H1 (cell line): ENCODE measurements at regions not wholly inside any gene's neighbourhood (a gene's known extent, or its start where the extent isn't known, plus 50 kb on each side); places are given as distances from the start of the nearest gene placed in this dataset.

ENCODE experiments used
- CTCF ChIA-PET: fragments of 300-600 bp; sonication (Branson Sonifier 250); formaldehyde crosslinking; loops from one replicate; lab custom pipeline; 2021; ENCODE audit not compliant: partially characterized antibody; lab: Charles Lee
- POLR2A ChIA-PET: fragments of 300-600 bp; sonication (Branson Sonifier 250); formaldehyde crosslinking; loops from one replicate; lab custom pipeline; 2021; ENCODE audit warnings: inconsistent platforms; ENCODE audit not compliant: partially characterized antibody; lab: Charles Lee
- DNase-seq, 2 experiments: peaks; one replicate each; pipeline versions ENCODE4 v3.0.0 to v3.0.0-alpha.2; 2010 to 2022; ENCODE audit warnings: low spot score in 2 of 2, low read depth in 1 of 2, mixed read lengths in 1 of 2
- FAIRE-seq: peaks from 2 replicates; lab custom pipeline; 2011; peaks lifted over from hg19 to GRCh38; lab: Jason Lieb, UNC
- H2AFZ ChIP-seq: 2 replicates; pipeline ENCODE4 v1.8.1; 2012; ENCODE audit warnings: low read length, inconsistent platforms
- H2AK5ac ChIP-seq: 2 replicates; pipeline ENCODE4 v1.6.1; 2013; ENCODE audit warnings: low read depth, low read length
- H2BK120ac ChIP-seq: replicated peaks from 2 replicates; pipeline ENCODE3; 2013; ENCODE audit warnings: low read depth, low read length, inconsistent platforms
- H2BK12ac ChIP-seq: 2 replicates; pipeline ENCODE4 v1.6.1; 2013; ENCODE audit warnings: low read depth, low read length
- H2BK15ac ChIP-seq: 2 replicates; pipeline ENCODE4 v1.6.1; 2013; ENCODE audit warnings: low read length
- H2BK20ac ChIP-seq: 2 replicates; pipeline ENCODE4 v1.6.1; 2013; ENCODE audit warnings: low read length
- H2BK5ac ChIP-seq: 2 replicates; pipeline ENCODE4 v1.6.1; 2013; ENCODE audit warnings: low read depth, low read length
- H3K14ac ChIP-seq: 2 replicates; pipeline ENCODE4 v1.6.1; 2013; ENCODE audit warnings: inconsistent platforms; ENCODE audit not compliant: insufficient read length
- H3K18ac ChIP-seq: 2 replicates; pipeline ENCODE4 v1.6.1; 2013; ENCODE audit warnings: low read length; ENCODE audit errors: extremely low read depth
- H3K23ac ChIP-seq: 2 replicates; pipeline ENCODE4 v1.6.1; 2013; ENCODE audit warnings: inconsistent platforms; ENCODE audit not compliant: insufficient read length
- H3K23me2 ChIP-seq: 2 replicates; pipeline ENCODE4 v1.6.1; 2013; ENCODE audit warnings: low read depth, low read length
- H3K27ac ChIP-seq: 2 replicates; pipeline ENCODE4 v1.6.1; 2011; ENCODE audit warnings: low read depth, low read length, inconsistent platforms
- H3K27me3 ChIP-seq, 4 experiments: replicated peaks in 1 of 4; 1 replicate in 1 of 4; 2 replicates in 3 of 4; pipeline versions ENCODE4 v1.6.1 to v1.8.1; 2011 to 2013; ENCODE audit warnings: low read length in 3 of 4, mild to moderate bottlenecking in 3 of 4, inconsistent platforms in 2 of 4, mixed read lengths in 2 of 4, moderate library complexity in 1 of 4; ENCODE audit not compliant: control insufficient read depth in 3 of 4, insufficient read depth in 3 of 4; ENCODE audit errors: extremely low read depth in 1 of 4
- H3K36me3 ChIP-seq, 4 experiments: 2 replicates each; pipeline versions ENCODE4 v1.6.1 to v1.8.1; 2011 to 2013; ENCODE audit warnings: mild to moderate bottlenecking in 4 of 4, low read length in 3 of 4, moderate library complexity in 2 of 4, control low read depth in 1 of 4, inconsistent platforms in 1 of 4; ENCODE audit not compliant: insufficient read depth in 4 of 4, control insufficient read depth in 2 of 4
- H3K4ac ChIP-seq: replicated peaks from 2 replicates; pipeline ENCODE3; 2013; ENCODE audit warnings: low read length, low read depth, mixed read lengths, inconsistent platforms; ENCODE audit not compliant: insufficient read length
- H3K4me1 ChIP-seq, 4 experiments: replicated peaks in 1 of 4; 1 replicate in 1 of 4; 2 replicates in 3 of 4; pipeline versions ENCODE4 v1.6.1 to v1.8.1; 2011 to 2013; ENCODE audit warnings: low read length in 3 of 4, inconsistent platforms in 2 of 4, mixed read lengths in 1 of 4; ENCODE audit not compliant: insufficient read depth in 4 of 4, control insufficient read depth in 3 of 4
- H3K4me2 ChIP-seq, 2 experiments: 2 replicates each; pipeline versions ENCODE4 v1.6.1 to v1.8.1; 2011 to 2013; ENCODE audit warnings: low read depth in 2 of 2, low read length in 2 of 2, control low read depth in 1 of 2, inconsistent platforms in 1 of 2, mild to moderate bottlenecking in 1 of 2; ENCODE audit not compliant: insufficient read depth in 1 of 2
- H3K4me3 ChIP-seq, 4 experiments: fragments of 200-600, 300-600 bp in 1 of 4; sonication (generic), shearing (Covaris generic), sonication (Bioruptor Twin) in 1 of 4; 2 replicates each; pipeline versions ENCODE4 v1.5.1 to v1.8.1; 2011 to 2016; ENCODE audit warnings: low read length in 4 of 4, low read depth in 3 of 4, control low read depth in 2 of 4, inconsistent platforms in 2 of 4, mild to moderate bottlenecking in 2 of 4, mixed read lengths in 1 of 4, moderate library complexity in 1 of 4; ENCODE audit not compliant: insufficient read depth in 2 of 4; ENCODE audit errors: extremely low read depth in 1 of 4
- H3K56ac ChIP-seq: replicated peaks from 2 replicates; pipeline ENCODE3; 2013; ENCODE audit warnings: low read depth, mild to moderate bottlenecking, mixed read lengths, low read length, inconsistent platforms; ENCODE audit not compliant: insufficient read length
- H3K79me1 ChIP-seq: 2 replicates; pipeline ENCODE4 v1.6.1; 2013; ENCODE audit warnings: low read depth, low read length, control low read depth
- H3K79me2 ChIP-seq, 2 experiments: 2 replicates each; pipeline versions ENCODE4 v1.6.1 to v1.8.1; 2012 to 2013; ENCODE audit warnings: low read length in 2 of 2, mild to moderate bottlenecking in 2 of 2, inconsistent platforms in 1 of 2; ENCODE audit not compliant: insufficient read depth in 2 of 2, control insufficient read depth in 1 of 2
- H3K9ac ChIP-seq, 4 experiments: replicated peaks in 1 of 4; 1 replicate in 1 of 4; 2 replicates in 3 of 4; pipeline versions ENCODE4 v1.6.1 to v1.8.1; 2011 to 2013; ENCODE audit warnings: low read depth in 3 of 4, low read length in 3 of 4, control low read depth in 2 of 4, mild to moderate bottlenecking in 2 of 4, moderate library complexity in 2 of 4, inconsistent platforms in 1 of 4; ENCODE audit errors: extremely low read depth in 1 of 4
- H3K9me3 ChIP-seq, 2 experiments: 2 replicates each; pipeline versions ENCODE4 v1.6.1 to v1.8.1; 2012 to 2013; ENCODE audit warnings: mild to moderate bottlenecking in 2 of 2, moderate library complexity in 2 of 2, control low read depth in 1 of 2, inconsistent platforms in 1 of 2, low read depth in 1 of 2, low read length in 1 of 2, mixed read lengths in 1 of 2; ENCODE audit not compliant: insufficient read depth in 2 of 2
- H4K20me1 ChIP-seq, 2 experiments: replicated peaks in 1 of 2; 2 replicates each; pipeline versions ENCODE3 to v1.8.1; 2011 to 2013; ENCODE audit warnings: inconsistent platforms in 2 of 2, low read length in 2 of 2, mild to moderate bottlenecking in 1 of 2; ENCODE audit not compliant: insufficient read depth in 2 of 2, control insufficient read depth in 1 of 2
- H4K5ac ChIP-seq: 2 replicates; pipeline ENCODE4 v1.6.1; 2013; ENCODE audit warnings: low read length, low read depth, mixed read lengths, inconsistent platforms; ENCODE audit not compliant: insufficient read length
- H4K8ac ChIP-seq: 2 replicates; pipeline ENCODE4 v1.8.0; 2013; ENCODE audit warnings: mild to moderate bottlenecking, moderate library complexity, low read length, inconsistent platforms; ENCODE audit not compliant: insufficient read depth; ENCODE audit errors: extremely low read depth
- H4K91ac ChIP-seq: replicated peaks from 2 replicates; pipeline ENCODE3; 2013; ENCODE audit warnings: low read length, mixed read lengths, inconsistent platforms; ENCODE audit not compliant: insufficient read length
- ATF3 ChIP-seq: IDR thresholded peaks from 2 replicates; pipeline ENCODE4 v1.6.1; 2011; ENCODE audit warnings: low read depth, mild to moderate bottlenecking, low read length; ENCODE audit not compliant: insufficient read depth
- CREB1 ChIP-seq: IDR thresholded peaks from 2 replicates; pipeline ENCODE4 v1.6.1; 2012; ENCODE audit warnings: inconsistent platforms
- EP300 ChIP-seq, 2 experiments: IDR thresholded peaks; 1 replicate in 1 of 2; 2 replicates in 1 of 2; pipeline ENCODE4 v1.6.1; 2011 to 2012; ENCODE audit warnings: low read depth in 2 of 2, low read length in 2 of 2, mild to moderate bottlenecking in 2 of 2, borderline replicate concordance in 1 of 2, inconsistent platforms in 1 of 2, moderate library complexity in 1 of 2
- FOSL1 ChIP-seq: IDR thresholded peaks from 2 replicates; pipeline ENCODE4 v1.6.1; 2011; ENCODE audit warnings: mild to moderate bottlenecking, low read depth, low read length, moderate library complexity; ENCODE audit not compliant: insufficient read depth
- HDAC6 ChIP-seq: IDR thresholded peaks from one replicate; pipeline ENCODE4 v1.7.1; 2012; ENCODE audit warnings: low read depth, mild to moderate bottlenecking, inconsistent platforms, low read length, moderate library complexity
- KDM5A ChIP-seq: fragments of 200-600 bp; IDR thresholded peaks from 2 replicates; pipeline ENCODE4 v1.7.1; 2012; ENCODE audit warnings: mild to moderate bottlenecking, low read length, inconsistent platforms, mixed read lengths
- MAFK ChIP-seq: IDR thresholded peaks from 2 replicates; pipeline ENCODE4 v1.6.1; 2012; ENCODE audit warnings: low read depth, mild to moderate bottlenecking, improper control_type of control experiment, low read length
- MAX ChIP-seq: IDR thresholded peaks from 2 replicates; pipeline ENCODE4 v1.6.1; 2012; ENCODE audit warnings: inconsistent platforms
- PHF8 ChIP-seq: fragments of 200-600 bp; sonication (generic); conservative IDR thresholded peaks from 2 replicates; pipeline ENCODE4 v1.7.1; 2012; ENCODE audit warnings: low read depth, mild to moderate bottlenecking, inconsistent platforms, low read length, moderate library complexity
- SAP30 ChIP-seq: fragments of 300-600 bp; sonication (generic); IDR thresholded peaks from 2 replicates; pipeline ENCODE4 v1.7.1; 2012; ENCODE audit warnings: low read length, moderate library complexity, mild to moderate bottlenecking, inconsistent platforms; ENCODE audit not compliant: insufficient read depth, insufficient replicate concordance
- SIX5 ChIP-seq: IDR thresholded peaks from 2 replicates; pipeline ENCODE4 v1.6.1; 2011; ENCODE audit warnings: mild to moderate bottlenecking, low read depth, low read length
- TBP ChIP-seq: IDR thresholded peaks from 2 replicates; pipeline ENCODE4 v1.6.1; 2011; ENCODE audit warnings: low read depth, low read length, improper control_type of control experiment
- TCF12 ChIP-seq: IDR thresholded peaks from 2 replicates; pipeline ENCODE4 v1.6.1; 2011; ENCODE audit warnings: low read depth, mild to moderate bottlenecking, low read length
- TEAD4 ChIP-seq: IDR thresholded peaks from 2 replicates; pipeline ENCODE4 v1.6.1; 2012; ENCODE audit warnings: low read depth, low read length, inconsistent platforms, mixed read lengths
- YY1 ChIP-seq: IDR thresholded peaks from 2 replicates; pipeline ENCODE4 v1.6.1; 2011; ENCODE audit warnings: low read depth, mild to moderate bottlenecking, low read length
- WGBS, 2 experiments: shearing (Covaris generic) in 1 of 2; methylation state at CpG; one replicate each; pipeline versions ENCODE4 v1.1.6 to v1.1.7; 2013 to 2015; ENCODE audit warnings: low lambda C conversion rate in 2 of 2, mixed read lengths in 2 of 2, inconsistent platforms in 1 of 2, low coverage in 1 of 2, missing lambda C conversion rate in 1 of 2; ENCODE audit not compliant: insufficient replicate concordance in 2 of 2, insufficient coverage in 1 of 2, insufficient read length in 1 of 2; ENCODE audit errors: extremely low coverage in 1 of 2, missing lambda C conversion rate in 1 of 2; 5-methylcytosine and 5-hydroxymethylcytosine counted together

GRCh38 chr2:82735336-82735735 is 1723.7 kb downstream of the SUCLG1 start:
- H2BK5ac ChIP-seq, result no peak overlapping the region
- ChIA-PET CTCF (no interaction called here), POLR2A (interaction anchor here (0.6 kb wide), 1 partner anchor 67 kb away, joined by 3 read pairs; no protein-coding TSS in a partner anchor)
- TF ChIP-seq PHF8 (no peak), EP300 (IDR thresholded peaks at IDR 0.05; ENCODE audit: borderline replicate concordance in 1 of 2, low read depth in 2 of 2, low read length in 2 of 2) (no peak), SIX5 (no peak), FOSL1 (no peak), TCF12 (no peak), HDAC6 (no peak), MAX (no peak), KDM5A (no peak), CREB1 (no peak), ATF3 (no peak), TBP (no peak), YY1 (no peak), SAP30 (no peak), MAFK (no peak), TEAD4 (no peak)

More at GRCh38 chr2:82735336-82735735, 1723.7 kb downstream of the SUCLG1 start:
- Histone ChIP-seq H4K20me1 (no peaks in the 10 kb centered on the region), H2BK12ac (no peak overlapping the region; the same call in 1 of the 2 replicates), H3K36me3 (no peaks in the 10 kb centered on the region), H3K4me2 (no peak overlapping the region), H2AFZ (no peak overlapping the region), H3K27me3 (no peaks in the 10 kb centered on the region), H3K9ac (no peak overlapping the region), H2AK5ac (no peak overlapping the region), H4K8ac (0 out of 2 replicates have a peak overlapping the region, but pooled peaks have one; percentile 41), H3K4ac (no peak overlapping the region), H3K9me3 (no peaks in the 10 kb centered on the region), H3K56ac (no peak overlapping the region), H4K5ac (no peak overlapping the region), H3K79me2 (no peaks in the 10 kb centered on the region), H3K23ac (no peak overlapping the region), H3K23me2 (no peaks in the 10 kb centered on the region), H3K79me1 (no peaks in the 10 kb centered on the region), H4K91ac (no peak overlapping the region), H3K27ac (no peak overlapping the region), H3K18ac (no peak overlapping the region), H3K4me3 (no peak overlapping the region), H2BK120ac (no peak overlapping the region), H3K4me1 (no peaks in the 10 kb centered on the region), H3K14ac (no peak overlapping the region), H2BK15ac (no peak overlapping the region), H2BK20ac (no peak overlapping the region)
- DNase-seq (no peak), FAIRE-seq (no peak)
- 93% methylated on average over 2 of the region's 2 CpGs; no CpG with 5 or more reads in 1 of the 2 experiments for WGBS, 2 experiments
